T-cell (primary cell): ENCODE measurements at regions not wholly inside any gene's neighbourhood (a gene's known extent, or its start where the extent isn't known, plus 50 kb on each side); places are given as distances from the start of the nearest gene placed in this dataset.

Experiments used
- ATAC-seq, 4 experiments: fragments of 200-7000 bp in 3 of 4; fragments of 150-1000 bp in 1 of 4; cut with Tn5 transposase; replicated peaks in 1 of 4; 1 replicate in 3 of 4; 2 replicates in 1 of 4; pipeline ENCODE4 v1.10.0; 2021; ENCODE audit warnings: moderate library complexity in 3 of 4, mild to moderate bottlenecking in 2 of 4, moderate number of reproducible peaks in 1 of 4
- CTCF ChIA-PET, 2 donors: fragments of 300-600 bp; sonication (Branson Sonifier 250); formaldehyde crosslinking; loops; one replicate each; lab custom pipeline; 2022; ENCODE audit warnings: antibody characterized with exemption in 2 of 2; lab: Charles Lee
- POLR2A ChIA-PET, 2 donors: fragments of 300-600 bp; sonication (Branson Sonifier 250); formaldehyde crosslinking; loops; one replicate each; lab custom pipeline; 2022; ENCODE audit warnings: antibody characterized with exemption in 2 of 2; lab: Charles Lee
- DNase-seq, 35 experiments: peaks; one replicate each; pipeline versions ENCODE4 v3.0.0 to v3.0.0-alpha.2; 2013 to 2023
- H3K27ac ChIP-seq: one replicate; pipeline ENCODE4 v1.5.1; 2013; ENCODE audit warnings: low read length
- H3K27me3 ChIP-seq, 2 experiments: replicated peaks in 1 of 2; 1 replicate in 1 of 2; 2 replicates in 1 of 2; pipeline versions ENCODE4 v1.6.1 to v1.7.0; 2013; ENCODE audit warnings: low read length in 1 of 2, mixed read lengths in 1 of 2; ENCODE audit not compliant: control insufficient read depth in 2 of 2, insufficient read depth in 2 of 2; ENCODE audit errors: extremely low read depth in 1 of 2
- H3K36me3 ChIP-seq, 2 donors: 1 replicate in 1 of 2; 2 replicates in 1 of 2; pipeline versions ENCODE4 v1.6.1 to v1.7.0; 2013; ENCODE audit warnings: low read length in 1 of 2; ENCODE audit not compliant: control insufficient read depth in 2 of 2, insufficient read depth in 1 of 2; ENCODE audit errors: extremely low read depth in 1 of 2
- H3K4me1 ChIP-seq, 2 experiments: 1 replicate in 1 of 2; 2 replicates in 1 of 2; pipeline versions ENCODE4 v1.6.1 to v1.7.0; 2013; ENCODE audit warnings: low read length in 2 of 2, mixed read lengths in 1 of 2; ENCODE audit not compliant: insufficient read depth in 2 of 2, control insufficient read depth in 1 of 2; ENCODE audit errors: extremely low read depth in 1 of 2
- H3K4me3 ChIP-seq, 2 donors: 1 replicate in 1 of 2; 2 replicates in 1 of 2; pipeline versions ENCODE4 v1.5.1 to v1.7.0; 2013; ENCODE audit warnings: mild to moderate bottlenecking in 2 of 2, low read length in 1 of 2, moderate library complexity in 1 of 2; ENCODE audit not compliant: control insufficient read depth in 1 of 2; ENCODE audit errors: extremely low read depth in 1 of 2
- H3K9me3 ChIP-seq: 2 replicates; pipeline ENCODE4 v1.7.0; 2013
- H3K27ac Mint-ChIP-seq, 2 donors: one replicate each; pipeline ENCODE4 v1.8.0; 2020 to 2021; ENCODE audit warnings: mild to moderate bottlenecking in 2 of 2, mixed read lengths in 2 of 2
- H3K27me3 Mint-ChIP-seq, 2 donors: one replicate each; pipeline ENCODE4 v1.8.0; 2021 to 2022; ENCODE audit warnings: mixed read lengths in 2 of 2
- H3K36me3 Mint-ChIP-seq: one replicate; pipeline ENCODE4 v1.8.0; 2021; ENCODE audit warnings: mixed read lengths
- H3K4me1 Mint-ChIP-seq, 3 donors: one replicate each; pipeline ENCODE4 v1.8.0; 2020 to 2022; ENCODE audit warnings: mixed read lengths in 3 of 3, mild to moderate bottlenecking in 1 of 3
- H3K4me3 Mint-ChIP-seq, 3 donors: one replicate each; pipeline ENCODE4 v1.8.0; 2020 to 2022; ENCODE audit warnings: mild to moderate bottlenecking in 3 of 3, mixed read lengths in 3 of 3, moderate library complexity in 3 of 3
- H3K9me3 Mint-ChIP-seq, 3 donors: one replicate each; pipeline ENCODE4 v1.8.0; 2020 to 2022; ENCODE audit warnings: mixed read lengths in 3 of 3
- WGBS: methylation state at CpG from one replicate; pipeline ENCODE4 v1.1.5; 2013; ENCODE audit warnings: missing lambda C conversion rate; ENCODE audit not compliant: insufficient coverage; 5-methylcytosine and 5-hydroxymethylcytosine counted together

DNA sequence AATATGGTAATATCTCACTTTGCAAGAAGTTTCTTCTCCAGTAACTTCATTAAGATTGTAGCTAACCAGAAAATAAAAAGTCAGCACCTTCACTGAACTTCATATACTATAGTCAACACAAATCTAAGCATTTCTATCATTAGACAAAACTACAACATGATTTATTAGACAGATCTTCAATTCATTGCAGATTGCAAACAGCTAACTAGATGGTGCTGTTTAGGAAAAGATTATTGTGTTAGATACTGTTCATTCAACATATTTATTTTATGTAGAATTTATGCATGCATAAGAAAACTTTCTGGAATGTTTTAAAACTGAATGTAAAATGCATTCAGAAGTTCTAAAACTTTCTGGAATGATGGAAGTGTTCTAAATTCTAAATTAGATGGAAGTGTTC, 442.1 kb downstream of the HTR1B start:
- Mint-ChIP-seq H3K27me3 (no peaks in the 10 kb centered on the region), H3K4me3 (no peak overlapping the region), H3K36me3 (no peaks in the 10 kb centered on the region), H3K27ac (no peak overlapping the region), H3K4me1 (no peaks in the 10 kb centered on the region), H3K9me3 (peaks cover 8 to 14% (median 8%) of the 10 kb centered on the region in 3 donors)
- no peak for DNase-seq
- Histone ChIP-seq H3K9me3 (no peaks in the 10 kb centered on the region), H3K27me3 (no peaks in the 10 kb centered on the region), H3K4me3 (no peak overlapping the region), H3K27ac (no peak overlapping the region), H3K36me3 (no peaks in the 10 kb centered on the region), H3K4me1 (no peaks in the 10 kb centered on the region)
- ChIA-PET CTCF (no interaction called here), POLR2A (no interaction called here)
- no peak for ATAC-seq

DNA sequence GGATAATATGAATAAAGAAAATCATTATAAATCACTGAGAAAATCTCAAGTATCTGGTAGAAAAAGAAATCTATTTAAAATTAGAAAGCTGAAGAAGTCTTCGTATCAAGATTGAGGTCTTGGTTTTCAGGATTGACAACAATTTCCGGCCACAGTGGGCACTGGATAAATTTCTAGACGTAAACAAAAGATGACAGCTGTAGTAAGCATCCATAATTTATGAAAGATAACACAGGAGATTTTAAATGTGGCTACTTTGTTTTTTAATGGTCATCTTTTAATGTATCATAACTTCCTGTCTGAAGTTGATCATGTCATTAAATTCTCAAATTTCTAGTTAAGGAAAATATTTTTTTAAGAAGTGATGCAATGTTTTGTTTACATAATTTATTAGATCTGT, 444.2 kb downstream of the HTR1B start:
- DNase-seq: no peak
- Mint-ChIP-seq H3K9me3 (peaks cover 12 to 17% (median 16%) of the 10 kb centered on the region in 3 donors), H3K27me3 (no peaks in the 10 kb centered on the region), H3K27ac (no peak overlapping the region), H3K36me3 (no peaks in the 10 kb centered on the region), H3K4me3 (no peak overlapping the region), H3K4me1 (no peaks in the 10 kb centered on the region)
- Histone ChIP-seq H3K4me3 (no peak overlapping the region), H3K36me3 (no peaks in the 10 kb centered on the region), H3K4me1 (no peaks in the 10 kb centered on the region), H3K27ac (no peak overlapping the region), H3K27me3 (no peaks in the 10 kb centered on the region), H3K9me3 (peaks cover 3% of the 10 kb centered on the region)
- no peak for ATAC-seq
- ChIA-PET POLR2A (no interaction called here), CTCF (no interaction called here)
- WGBS: no CpG with 5 or more reads among the region's 3 CpGs

DNA sequence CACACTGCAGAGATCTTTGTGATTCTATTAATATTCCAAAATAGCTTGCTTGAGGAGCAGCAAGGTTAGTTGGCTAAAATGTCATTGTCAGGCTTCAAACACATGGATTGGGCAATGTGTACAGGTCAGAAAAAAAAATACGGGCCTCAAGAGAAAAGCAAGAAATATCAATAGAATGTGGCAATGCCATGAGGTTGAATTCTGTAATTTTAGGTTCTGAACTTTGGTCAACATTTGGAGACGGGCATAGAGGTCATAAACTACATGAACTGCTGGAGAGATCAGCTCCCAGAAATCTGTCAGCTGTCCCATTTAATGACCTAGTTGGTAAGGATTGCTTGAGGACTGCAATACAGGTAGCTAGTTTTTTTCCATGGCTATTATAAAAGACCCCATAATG, 445.8 kb downstream of the HTR1B start:
- Mint-ChIP-seq H3K4me1 (no peaks in the 10 kb centered on the region), H3K27ac (no peak overlapping the region), H3K9me3 (peaks cover 11 to 17% (median 16%) of the 10 kb centered on the region in 3 donors), H3K4me3 (no peak overlapping the region), H3K27me3 (no peaks in the 10 kb centered on the region), H3K36me3 (no peaks in the 10 kb centered on the region)
- Histone ChIP-seq H3K36me3 (no peaks in the 10 kb centered on the region), H3K4me1 (no peaks in the 10 kb centered on the region), H3K27me3 (no peaks in the 10 kb centered on the region), H3K4me3 (no peak overlapping the region), H3K9me3 (peaks cover 3% of the 10 kb centered on the region), H3K27ac (no peak overlapping the region)
- CTCF ChIA-PET: no interaction called here
- DNase-seq: no peak
- 79% methylated on average over 2 of the region's 2 CpGs for WGBS
- no peak for ATAC-seq
- POLR2A ChIA-PET: no interaction called here

DNA sequence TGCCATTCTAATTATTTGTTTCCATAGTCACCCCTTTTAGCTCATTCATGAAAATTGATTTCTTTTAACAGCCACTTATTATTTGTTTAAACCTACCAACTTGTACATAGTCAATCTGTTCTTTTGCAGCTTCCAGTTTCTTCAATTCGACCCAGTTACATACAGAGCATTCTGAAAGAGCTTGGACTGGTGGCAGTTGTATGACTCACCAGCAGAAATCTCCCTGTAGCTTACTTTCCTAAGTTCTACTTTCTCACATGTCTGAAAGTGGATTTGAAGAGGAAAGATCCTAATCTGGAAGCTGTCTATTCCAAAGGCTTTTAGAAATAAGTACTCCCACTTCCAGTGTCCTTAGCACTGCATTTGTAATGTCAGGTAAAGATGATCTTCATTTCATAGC, 447.9 kb downstream of the HTR1B start:
- no peaks in the 10 kb centered on the region for H3K27me3 Mint-ChIP-seq
- no CpG with 5 or more reads among the region's 1 CpG for WGBS
- CTCF ChIA-PET: no interaction called here
- ATAC-seq (no peak), DNase-seq (no peak)
- H3K36me3 Mint-ChIP-seq: no peaks in the 10 kb centered on the region
- Histone ChIP-seq H3K4me3 (no peak overlapping the region), H3K4me1 (no peaks in the 10 kb centered on the region), H3K27me3 (no peaks in the 10 kb centered on the region), H3K36me3 (no peaks in the 10 kb centered on the region), H3K9me3 (peaks cover 3% of the 10 kb centered on the region), H3K27ac (no peak overlapping the region)
- no peak overlapping the region for H3K27ac Mint-ChIP-seq
- no peaks in the 10 kb centered on the region for H3K4me1 Mint-ChIP-seq
- POLR2A ChIA-PET: interaction anchor here in 1 of 2 donors (0.6 kb wide), 1 partner anchor 15 kb away, joined by 3 read pairs; no protein-coding TSS in a partner anchor
- H3K9me3 Mint-ChIP-seq: peaks cover 9 to 13% (median 12%) of the 10 kb centered on the region in 3 donors
- H3K4me3 Mint-ChIP-seq: no peak overlapping the region

DNA sequence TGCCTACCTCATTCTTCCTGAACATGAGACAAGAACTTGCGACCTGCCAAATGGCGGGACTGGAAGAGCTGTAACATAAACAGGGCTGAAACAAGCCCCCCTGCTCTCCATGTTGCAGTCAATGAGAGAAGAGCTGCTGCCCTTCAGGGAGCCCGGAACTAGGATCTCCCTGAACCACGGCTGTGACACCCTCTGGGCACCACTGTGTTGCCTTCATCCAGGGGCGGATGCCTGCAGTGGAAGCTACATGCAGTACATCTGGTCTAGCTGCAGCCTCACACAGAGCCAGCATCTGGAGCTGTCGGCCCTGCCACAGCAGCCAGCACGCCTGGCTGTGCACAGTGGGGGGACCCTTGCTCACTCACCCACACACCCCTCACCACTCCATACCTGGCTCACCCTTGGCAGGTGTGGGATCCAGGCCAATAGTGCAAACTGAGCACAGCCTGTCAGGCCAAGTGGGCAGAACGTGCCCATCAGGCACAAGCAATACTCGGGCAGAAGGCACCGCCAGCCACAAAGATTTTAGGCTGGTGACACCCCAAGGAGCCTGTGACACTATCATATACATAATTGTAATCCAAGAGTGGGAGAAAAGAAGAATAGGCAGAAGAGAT, 451.3 kb downstream of the HTR1B start:
- POLR2A ChIA-PET: no interaction called here
- no peaks in the 10 kb centered on the region for H3K36me3 Mint-ChIP-seq
- no peaks in the 10 kb centered on the region for H3K4me1 Mint-ChIP-seq
- 83% methylated on average over 6 of the region's 10 CpGs for WGBS
- H3K9me3 Mint-ChIP-seq: peaks cover 7 to 19% (median 12%) of the 10 kb centered on the region in 3 donors
- no peak overlapping the region for H3K4me3 Mint-ChIP-seq
- no peak overlapping the region for H3K27ac ChIP-seq
- no peak overlapping the region for H3K27ac Mint-ChIP-seq
- no peaks in the 10 kb centered on the region for H3K36me3 ChIP-seq
- CTCF ChIA-PET: no interaction called here
- H3K27me3 ChIP-seq: no peaks in the 10 kb centered on the region
- DNase-seq (no peak), ATAC-seq (no peak)
- no peak overlapping the region for H3K4me3 ChIP-seq
- H3K27me3 Mint-ChIP-seq: no peaks in the 10 kb centered on the region
- H3K9me3 ChIP-seq: peaks cover 3% of the 10 kb centered on the region
- H3K4me1 ChIP-seq: no peaks in the 10 kb centered on the region

DNA sequence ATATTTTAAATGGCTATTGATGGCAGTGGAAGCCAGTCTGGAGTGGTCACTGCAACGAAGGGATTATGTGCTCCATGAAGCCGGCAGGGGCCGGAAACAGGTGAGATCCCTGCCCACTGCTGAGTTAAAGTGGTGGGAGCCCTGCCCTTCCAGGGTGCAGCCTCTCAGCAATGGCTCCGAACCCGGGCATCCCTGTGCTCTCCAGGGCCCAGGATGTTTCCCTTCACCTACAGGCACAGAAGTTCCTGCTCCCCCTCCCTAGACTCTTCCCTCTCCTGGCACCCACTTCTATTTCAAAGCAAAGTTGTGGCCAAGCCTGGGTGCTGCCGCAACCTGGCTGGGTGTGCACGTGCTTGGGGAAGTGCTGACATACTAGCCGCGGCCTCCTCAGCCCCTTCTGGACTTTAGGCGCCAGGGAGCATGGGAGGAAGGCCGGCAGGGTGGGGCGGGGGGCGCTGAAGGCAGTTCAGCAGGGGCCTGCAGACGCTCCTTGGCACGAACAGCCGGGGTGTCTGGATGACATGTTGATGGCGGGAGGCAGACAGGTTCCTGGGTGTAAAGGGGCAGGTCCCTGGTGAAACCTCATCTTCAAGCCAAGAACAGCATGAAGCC, 452.3 kb downstream of the HTR1B start:
- no peak overlapping the region for H3K27ac ChIP-seq
- H3K4me3 Mint-ChIP-seq: no peak overlapping the region
- WGBS: 87% methylated on average over 13 of the region's 17 CpGs
- no peak overlapping the region for H3K27ac Mint-ChIP-seq
- H3K27me3 Mint-ChIP-seq: no peaks in the 10 kb centered on the region
- H3K27me3 ChIP-seq: no peaks in the 10 kb centered on the region
- peaks cover 3% of the 10 kb centered on the region for H3K9me3 ChIP-seq
- ATAC-seq: no peak
- CTCF ChIA-PET: no interaction called here
- H3K4me3 ChIP-seq: no peak overlapping the region
- H3K36me3 Mint-ChIP-seq: no peaks in the 10 kb centered on the region
- no peaks in the 10 kb centered on the region for H3K4me1 ChIP-seq
- DNase-seq: no peak
- POLR2A ChIA-PET: no interaction called here
- H3K4me1 Mint-ChIP-seq: no peaks in the 10 kb centered on the region
- H3K9me3 Mint-ChIP-seq: peaks cover 5 to 18% (median 11%) of the 10 kb centered on the region in 3 donors
- no peaks in the 10 kb centered on the region for H3K36me3 ChIP-seq
